Uterus (tissue), 2 donors: ENCODE measurements at regions not wholly inside any gene's neighbourhood (a gene's known extent, or its start where the extent isn't known, plus 50 kb on each side); places are given as distances from the start of the nearest gene placed in this dataset.

Source experiments
- POLR2A ChIP-seq, 2 donors: fragments of 450-650 bp; IDR thresholded peaks; one replicate each; pipeline ENCODE4 v1.6.1; 2016; ENCODE audit warnings: antibody characterized with exemption in 2 of 2, mild to moderate bottlenecking in 1 of 2, moderate library complexity in 1 of 2
- TF ChIP-seq, protein P1 (sequence below), 4 experiments: fragments of 200-600 bp in 2 of 4; fragments of 450-650 bp in 2 of 4; sonication (generic) in 2 of 4; IDR thresholded peaks; one replicate each; pipeline ENCODE4 v1.5.1; 2016 to 2019; ENCODE audit warnings: antibody characterized with exemption in 4 of 4, mild to moderate bottlenecking in 2 of 4, moderate library complexity in 1 of 4

DNA sequence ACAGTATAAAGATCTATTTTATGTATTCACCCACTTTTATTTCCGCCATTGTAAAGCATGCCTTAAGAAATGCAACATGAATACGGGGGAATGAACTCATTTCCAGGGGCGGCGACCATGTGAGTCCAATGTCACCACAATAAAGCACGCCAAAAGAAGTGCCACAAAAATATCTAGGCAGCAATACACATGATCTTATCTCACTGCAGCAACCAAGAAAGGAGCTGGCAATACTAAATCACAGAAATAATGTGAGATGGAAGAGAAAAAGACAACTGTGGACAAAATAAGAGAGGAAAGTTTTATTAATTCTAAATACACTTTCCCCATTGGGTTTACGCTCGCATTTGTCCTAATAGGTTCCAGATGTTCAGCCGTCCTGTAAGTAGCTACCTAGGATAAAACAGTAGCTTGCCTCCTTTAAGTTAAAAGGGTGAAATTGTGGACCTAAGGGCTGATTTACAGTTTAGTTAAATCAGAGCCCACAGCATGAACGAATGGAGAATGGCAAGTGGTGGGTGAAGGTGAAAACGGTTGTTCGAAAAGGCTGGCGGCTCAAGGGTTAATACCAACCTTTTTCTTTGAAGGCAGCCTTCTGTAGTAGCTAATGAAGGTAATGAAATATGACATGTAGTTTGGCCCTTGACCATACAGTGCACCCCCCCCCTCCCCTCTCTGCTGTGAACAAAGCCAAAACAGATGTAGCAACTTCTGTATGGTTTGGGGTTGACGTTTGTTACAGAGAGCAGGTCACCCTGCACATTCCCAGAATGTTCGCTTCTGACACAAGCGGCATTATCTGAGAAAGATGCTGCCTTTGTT is 504.2 kb upstream of the PSMD7 start:
- TF ChIP-seq, protein P1, sequence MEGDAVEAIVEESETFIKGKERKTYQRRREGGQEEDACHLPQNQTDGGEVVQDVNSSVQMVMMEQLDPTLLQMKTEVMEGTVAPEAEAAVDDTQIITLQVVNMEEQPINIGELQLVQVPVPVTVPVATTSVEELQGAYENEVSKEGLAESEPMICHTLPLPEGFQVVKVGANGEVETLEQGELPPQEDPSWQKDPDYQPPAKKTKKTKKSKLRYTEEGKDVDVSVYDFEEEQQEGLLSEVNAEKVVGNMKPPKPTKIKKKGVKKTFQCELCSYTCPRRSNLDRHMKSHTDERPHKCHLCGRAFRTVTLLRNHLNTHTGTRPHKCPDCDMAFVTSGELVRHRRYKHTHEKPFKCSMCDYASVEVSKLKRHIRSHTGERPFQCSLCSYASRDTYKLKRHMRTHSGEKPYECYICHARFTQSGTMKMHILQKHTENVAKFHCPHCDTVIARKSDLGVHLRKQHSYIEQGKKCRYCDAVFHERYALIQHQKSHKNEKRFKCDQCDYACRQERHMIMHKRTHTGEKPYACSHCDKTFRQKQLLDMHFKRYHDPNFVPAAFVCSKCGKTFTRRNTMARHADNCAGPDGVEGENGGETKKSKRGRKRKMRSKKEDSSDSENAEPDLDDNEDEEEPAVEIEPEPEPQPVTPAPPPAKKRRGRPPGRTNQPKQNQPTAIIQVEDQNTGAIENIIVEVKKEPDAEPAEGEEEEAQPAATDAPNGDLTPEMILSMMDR (IDR thresholded peaks at IDR 0.05): no peak
- no peak for TF ChIP-seq POLR2A (IDR thresholded peaks at IDR 0.05)
